Memory B cell (primary cell): ENCODE measurements at regions not wholly inside any gene's neighbourhood (a gene's known extent, or its start where the extent isn't known, plus 50 kb on each side); places are given as distances from the start of the nearest gene placed in this dataset.
"Not testable (repeated sequence)": the region's sequence is repeated elsewhere in the genome, so short reads cannot be mapped to it uniquely, and the experiment has no call there.

Experiments used
- ATAC-seq: fragments of 150-1000 bp; cut with Tn5 transposase; 2 replicates; pipeline ENCODE4 v1.10.0; 2021; ENCODE audit warnings: low read depth, mild to moderate bottlenecking, moderate library complexity
- DNase-seq, 2 donors: peaks; one replicate each; pipeline ENCODE4 v3.0.0; 2022; ENCODE audit warnings: low spot score in 2 of 2
- H3K27ac Mint-ChIP-seq: one replicate; pipeline ENCODE4 v1.8.0; 2022; ENCODE audit warnings: mild to moderate bottlenecking, moderate library complexity, mixed read lengths
- H3K27me3 Mint-ChIP-seq: one replicate; pipeline ENCODE4 v1.8.0; 2022; ENCODE audit warnings: mixed read lengths
- H3K36me3 Mint-ChIP-seq: one replicate; pipeline ENCODE4 v1.8.0; 2022; ENCODE audit warnings: mild to moderate bottlenecking, mixed read lengths
- H3K4me1 Mint-ChIP-seq: one replicate; pipeline ENCODE4 v1.8.0; 2022; ENCODE audit warnings: mixed read lengths
- H3K4me3 Mint-ChIP-seq: one replicate; pipeline ENCODE4 v1.8.0; 2022; ENCODE audit warnings: mild to moderate bottlenecking, moderate library complexity, mixed read lengths
- H3K9me3 Mint-ChIP-seq: one replicate; pipeline ENCODE4 v1.8.0; 2022; ENCODE audit warnings: mixed read lengths

GRCh38 chr4:141352909-141353525, 132.3 kb downstream of the ZNF330 start:
- ATAC-seq (no peak), DNase-seq (no peak)
- Mint-ChIP-seq H3K27ac (no peak overlapping the region), H3K4me3 (no peak overlapping the region), H3K9me3 (peaks cover 3% of the 10 kb centered on the region), H3K4me1 (peaks cover 19% of the 10 kb centered on the region), H3K27me3 (no peaks in the 10 kb centered on the region), H3K36me3 (no peaks in the 10 kb centered on the region)

- peaks cover 7% of the 10 kb centered on the region for H3K4me1 Mint-ChIP-seq
- H3K4me3 Mint-ChIP-seq = no peak overlapping the region
- ATAC-seq = no peak
- H3K9me3 Mint-ChIP-seq = peaks cover 6% of the 10 kb centered on the region
- no peak overlapping the region for H3K27ac Mint-ChIP-seq
- no peaks in the 10 kb centered on the region for H3K36me3 Mint-ChIP-seq
- DNase-seq = no peak
- no peaks in the 10 kb centered on the region for H3K27me3 Mint-ChIP-seq
Observed at GRCh38 chr4:141356321-141356962, 135.7 kb downstream of the ZNF330 start.

- DNase-seq = no peak
Observed at GRCh38 chr4:141356963-141357335, 136.3 kb downstream of the ZNF330 start.

GRCh38 chr4:141368241-141368640, 147.5 kb downstream of the ZNF330 start:
- H3K4me1 Mint-ChIP-seq, H3K27ac Mint-ChIP-seq, ATAC-seq, DNase-seq, H3K36me3 Mint-ChIP-seq, H3K27me3 Mint-ChIP-seq, H3K9me3 Mint-ChIP-seq, H3K4me3 Mint-ChIP-seq: not testable (repeated sequence)

More at GRCh38 chr4:141356963-141357335, 136.3 kb downstream of the ZNF330 start:
- no peaks in the 10 kb centered on the region for H3K36me3 Mint-ChIP-seq
- H3K27me3 Mint-ChIP-seq = no peaks in the 10 kb centered on the region
- peaks cover 6% of the 10 kb centered on the region for H3K9me3 Mint-ChIP-seq
- peaks cover 7% of the 10 kb centered on the region for H3K4me1 Mint-ChIP-seq
- no peak overlapping the region for H3K27ac Mint-ChIP-seq
- no peak for ATAC-seq
- H3K4me3 Mint-ChIP-seq = no peak overlapping the region

GRCh38 chr4:141371206-141371605, 150.5 kb downstream of the ZNF330 start:
- Mint-ChIP-seq H3K27me3 (peaks cover 4% of the 10 kb centered on the region), H3K4me3 (no peak overlapping the region), H3K27ac (no peak overlapping the region), H3K36me3 (no peaks in the 10 kb centered on the region), H3K4me1 (no peaks in the 10 kb centered on the region), H3K9me3 (no peaks in the 10 kb centered on the region)
- ATAC-seq (no peak), DNase-seq (no peak)

GRCh38 chr4:141375855-141376254, 155.2 kb downstream of the ZNF330 start:
- no peak overlapping the region for H3K27ac Mint-ChIP-seq
- no peak for DNase-seq
- no peak overlapping the region for H3K4me3 Mint-ChIP-seq
- no peaks in the 10 kb centered on the region for H3K4me1 Mint-ChIP-seq
- no peak for ATAC-seq
- H3K27me3 Mint-ChIP-seq = peaks cover 5% of the 10 kb centered on the region
- no peaks in the 10 kb centered on the region for H3K36me3 Mint-ChIP-seq
- peaks cover 3% of the 10 kb centered on the region for H3K9me3 Mint-ChIP-seq

- Mint-ChIP-seq H3K4me1 (no peaks in the 10 kb centered on the region), H3K27me3 (peaks cover 5% of the 10 kb centered on the region), H3K36me3 (no peaks in the 10 kb centered on the region), H3K4me3 (no peak overlapping the region), H3K9me3 (peaks cover 3% of the 10 kb centered on the region), H3K27ac (no peak overlapping the region)
- DNase-seq (no peak), ATAC-seq (no peak)
Observed at GRCh38 chr4:141376769-141377168, 156.1 kb downstream of the ZNF330 start.

- Mint-ChIP-seq H3K4me1 (peaks cover 2% of the 10 kb centered on the region), H3K9me3 (no peaks in the 10 kb centered on the region), H3K27ac (no peak overlapping the region), H3K27me3 (peaks cover 2% of the 10 kb centered on the region), H3K36me3 (no peaks in the 10 kb centered on the region), H3K4me3 (no peak overlapping the region)
- ATAC-seq (no peak), DNase-seq (no peak)
Observed at GRCh38 chr4:141387299-141387698, 166.6 kb downstream of the ZNF330 start.

- Mint-ChIP-seq H3K36me3 (no peaks in the 10 kb centered on the region), H3K27me3 (peaks cover 2% of the 10 kb centered on the region)
- ATAC-seq = no peak
Observed at GRCh38 chr4:141388481-141388880, 167.8 kb downstream of the ZNF330 start.

GRCh38 chr4:141389649-141390048, 169.0 kb downstream of the ZNF330 start:
- H3K27me3 Mint-ChIP-seq = peaks cover 2% of the 10 kb centered on the region
- ATAC-seq = no peak
- H3K27ac Mint-ChIP-seq = no peak overlapping the region

More at GRCh38 chr4:141388481-141388880, 167.8 kb downstream of the ZNF330 start:
- peaks cover 2% of the 10 kb centered on the region for H3K4me1 Mint-ChIP-seq
- DNase-seq = no peak
- H3K4me3 Mint-ChIP-seq = no peak overlapping the region
- H3K27ac Mint-ChIP-seq = no peak overlapping the region
- H3K9me3 Mint-ChIP-seq = no peaks in the 10 kb centered on the region

GRCh38 chr4:141390571-141390970, 169.9 kb downstream of the ZNF330 start:
- H3K27me3 Mint-ChIP-seq = peaks cover 2% of the 10 kb centered on the region
- H3K27ac Mint-ChIP-seq = no peak overlapping the region
- H3K4me3 Mint-ChIP-seq = no peak overlapping the region
- DNase-seq = no peak
- H3K4me1 Mint-ChIP-seq = peaks cover 2% of the 10 kb centered on the region
- no peak for ATAC-seq
- no peaks in the 10 kb centered on the region for H3K36me3 Mint-ChIP-seq
- no peaks in the 10 kb centered on the region for H3K9me3 Mint-ChIP-seq

More at GRCh38 chr4:141389649-141390048, 169.0 kb downstream of the ZNF330 start:
- Mint-ChIP-seq H3K36me3 (no peaks in the 10 kb centered on the region), H3K4me1 (peaks cover 2% of the 10 kb centered on the region), H3K4me3 (no peak overlapping the region), H3K9me3 (no peaks in the 10 kb centered on the region)
- no peak for DNase-seq

GRCh38 chr4:141391293-141391692, 170.6 kb downstream of the ZNF330 start:
- peaks cover 2% of the 10 kb centered on the region for H3K27me3 Mint-ChIP-seq
- no peak overlapping the region for H3K27ac Mint-ChIP-seq
- H3K36me3 Mint-ChIP-seq = no peaks in the 10 kb centered on the region
- no peaks in the 10 kb centered on the region for H3K9me3 Mint-ChIP-seq
- no peak overlapping the region for H3K4me3 Mint-ChIP-seq
- no peak for DNase-seq
- no peak for ATAC-seq
- peaks cover 2% of the 10 kb centered on the region for H3K4me1 Mint-ChIP-seq

GRCh38 chr4:141391771-141392170, 171.1 kb downstream of the ZNF330 start:
- no peak overlapping the region for H3K4me3 Mint-ChIP-seq
- ATAC-seq (no peak), DNase-seq (no peak)
- H3K27me3 Mint-ChIP-seq = peaks cover 2% of the 10 kb centered on the region
- H3K9me3 Mint-ChIP-seq = no peaks in the 10 kb centered on the region
- H3K27ac Mint-ChIP-seq = no peak overlapping the region
- H3K36me3 Mint-ChIP-seq = no peaks in the 10 kb centered on the region
- peaks cover 2% of the 10 kb centered on the region for H3K4me1 Mint-ChIP-seq

- no peak for ATAC-seq
- no peak for DNase-seq
- peaks cover 4% of the 10 kb centered on the region for H3K27me3 Mint-ChIP-seq
- H3K27ac Mint-ChIP-seq = no peak overlapping the region
- peaks cover 2% of the 10 kb centered on the region for H3K4me1 Mint-ChIP-seq
- H3K9me3 Mint-ChIP-seq = no peaks in the 10 kb centered on the region
- no peak overlapping the region for H3K4me3 Mint-ChIP-seq
- no peaks in the 10 kb centered on the region for H3K36me3 Mint-ChIP-seq
Observed at GRCh38 chr4:141395246-141395830, 174.6 kb downstream of the ZNF330 start.
